ENCODE measurements at regions not wholly inside any gene's neighbourhood (a gene's known extent, or its start where the extent isn't known, plus 50 kb on each side); places are given as distances from the start of the nearest gene placed in this dataset.

DNA sequence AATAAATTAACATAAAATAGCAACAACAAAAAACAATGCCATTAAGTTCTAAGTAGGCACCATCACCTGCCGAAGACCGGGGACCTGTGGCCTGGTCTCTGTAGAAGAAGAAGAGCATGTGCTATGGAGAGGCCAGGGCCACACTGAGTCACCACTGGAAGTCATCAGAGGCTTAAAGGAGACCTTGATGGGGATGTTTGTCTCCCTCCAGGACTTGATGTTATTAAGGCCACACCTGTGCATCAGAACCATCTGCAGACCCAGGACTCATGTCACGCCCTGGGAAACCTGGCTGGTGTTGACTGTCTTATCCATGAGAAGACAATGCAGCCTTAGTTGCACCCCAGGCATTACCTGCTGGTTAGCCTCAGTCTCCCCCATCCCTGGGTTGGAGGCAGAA, 292.3 kb downstream of the AACS start:
- H3K27ac Mint-ChIP-seq = no peak overlapping the region
- intact Hi-C loops (cut with micrococcal nuclease) = no loop called here
- TF ChIP-seq, protein P1, sequence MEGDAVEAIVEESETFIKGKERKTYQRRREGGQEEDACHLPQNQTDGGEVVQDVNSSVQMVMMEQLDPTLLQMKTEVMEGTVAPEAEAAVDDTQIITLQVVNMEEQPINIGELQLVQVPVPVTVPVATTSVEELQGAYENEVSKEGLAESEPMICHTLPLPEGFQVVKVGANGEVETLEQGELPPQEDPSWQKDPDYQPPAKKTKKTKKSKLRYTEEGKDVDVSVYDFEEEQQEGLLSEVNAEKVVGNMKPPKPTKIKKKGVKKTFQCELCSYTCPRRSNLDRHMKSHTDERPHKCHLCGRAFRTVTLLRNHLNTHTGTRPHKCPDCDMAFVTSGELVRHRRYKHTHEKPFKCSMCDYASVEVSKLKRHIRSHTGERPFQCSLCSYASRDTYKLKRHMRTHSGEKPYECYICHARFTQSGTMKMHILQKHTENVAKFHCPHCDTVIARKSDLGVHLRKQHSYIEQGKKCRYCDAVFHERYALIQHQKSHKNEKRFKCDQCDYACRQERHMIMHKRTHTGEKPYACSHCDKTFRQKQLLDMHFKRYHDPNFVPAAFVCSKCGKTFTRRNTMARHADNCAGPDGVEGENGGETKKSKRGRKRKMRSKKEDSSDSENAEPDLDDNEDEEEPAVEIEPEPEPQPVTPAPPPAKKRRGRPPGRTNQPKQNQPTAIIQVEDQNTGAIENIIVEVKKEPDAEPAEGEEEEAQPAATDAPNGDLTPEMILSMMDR (IDR thresholded peaks at IDR 0.05) = no peak
- CTCF ChIA-PET = no interaction called here
- no peaks in the 10 kb centered on the region for H3K27me3 Mint-ChIP-seq
- DNase-seq (no peak), ATAC-seq (ENCODE audit: low read depth) (no peak)
- H3K4me1 Mint-ChIP-seq = no peaks in the 10 kb centered on the region
- no peak overlapping the region for H3K4me3 Mint-ChIP-seq
- POLR2A ChIA-PET = no interaction called here
- no peaks in the 10 kb centered on the region for H3K36me3 Mint-ChIP-seq (ENCODE audit: low read depth)
- H3K9me3 Mint-ChIP-seq = no peaks in the 10 kb centered on the region

DNA sequence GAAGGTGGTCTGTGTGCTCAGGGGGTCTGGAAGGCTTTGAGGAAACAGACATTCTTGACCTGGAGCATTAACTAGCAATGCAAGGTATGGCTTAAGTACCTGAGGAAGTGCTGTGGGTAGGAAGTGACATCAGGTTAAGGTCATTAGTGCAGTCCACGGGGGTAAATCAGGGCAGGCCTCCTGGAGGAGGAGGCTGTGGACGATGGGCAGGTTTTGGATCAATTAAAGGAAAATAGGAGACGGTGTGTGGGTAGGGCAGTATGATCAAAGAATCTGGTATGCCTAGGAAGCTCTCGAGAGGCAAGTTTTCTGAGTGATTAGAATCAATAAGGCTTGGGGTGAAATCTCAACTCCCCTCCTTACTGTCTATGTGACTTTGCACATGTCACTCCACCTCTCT, 295.3 kb downstream of the AACS start:
- no peak overlapping the region for H3K27ac Mint-ChIP-seq
- CTCF ChIA-PET = no interaction called here
- no peaks in the 10 kb centered on the region for H3K9me3 Mint-ChIP-seq
- no peak for ATAC-seq (ENCODE audit: low read depth)
- DNase-seq = no peak
- intact Hi-C loops (cut with micrococcal nuclease) = no loop called here
- H3K4me1 Mint-ChIP-seq = no peaks in the 10 kb centered on the region
- TF ChIP-seq, protein P1 (IDR thresholded peaks at IDR 0.05) = no peak
- POLR2A ChIA-PET = no interaction called here
- H3K4me3 Mint-ChIP-seq = no peak overlapping the region
- H3K27me3 Mint-ChIP-seq = no peaks in the 10 kb centered on the region
- no peaks in the 10 kb centered on the region for H3K36me3 Mint-ChIP-seq (ENCODE audit: low read depth)

DNA sequence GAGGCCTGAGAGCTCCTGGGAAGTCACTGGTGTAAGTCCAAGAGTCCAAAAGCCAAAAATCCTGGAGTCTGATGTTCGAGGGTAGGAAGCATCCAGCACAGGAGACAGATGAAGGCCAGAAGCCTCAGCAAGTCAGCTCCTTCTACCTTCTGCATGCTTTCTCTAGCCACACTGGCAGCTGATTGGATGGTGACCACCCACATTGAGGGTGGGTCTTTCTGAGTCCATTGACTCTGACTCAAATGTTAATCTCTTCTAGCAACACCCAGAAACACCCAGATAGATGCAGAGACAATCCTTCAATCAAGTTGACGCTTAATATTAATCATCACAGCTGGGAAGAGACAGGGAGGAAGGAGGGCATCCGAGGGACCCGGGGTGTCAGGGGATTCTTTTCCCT, 305.8 kb downstream of the AACS start:
- intact Hi-C loops (cut with micrococcal nuclease) = no loop called here
- Mint-ChIP-seq H3K9me3 (peaks cover 4% of the 10 kb centered on the region), H3K27ac (no peak overlapping the region), H3K4me3 (no peak overlapping the region), H3K36me3 (ENCODE audit: low read depth) (no peaks in the 10 kb centered on the region), H3K27me3 (peaks cover 9% of the 10 kb centered on the region), H3K4me1 (no peaks in the 10 kb centered on the region)
- TF ChIP-seq, protein P1 (IDR thresholded peaks at IDR 0.05) = no peak
- CTCF ChIA-PET = no interaction called here
- ATAC-seq (ENCODE audit: low read depth) (no peak), DNase-seq (no peak)
- POLR2A ChIA-PET = no interaction called here

DNA sequence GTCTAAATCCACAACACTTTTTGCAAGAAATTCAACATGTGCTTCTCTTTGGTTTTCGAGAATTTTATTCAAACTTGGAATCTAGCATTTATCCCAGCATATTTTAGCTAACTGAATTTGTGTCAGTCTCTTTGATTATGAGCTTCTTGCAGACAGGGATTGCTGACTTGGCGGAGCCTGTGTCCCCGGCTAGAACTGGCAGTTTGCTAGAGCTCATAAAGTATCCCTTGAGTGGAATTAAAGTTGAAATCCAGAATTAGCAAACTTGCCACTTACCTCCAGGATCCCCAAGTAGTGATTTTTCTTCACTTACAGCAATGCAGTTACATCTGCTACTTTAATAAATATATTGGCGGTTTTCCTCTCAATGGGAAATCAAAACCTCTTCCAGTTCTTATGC, 306.9 kb downstream of the AACS start:
- DNase-seq (no peak), ATAC-seq (ENCODE audit: low read depth) (no peak)
- POLR2A ChIA-PET = no interaction called here
- Mint-ChIP-seq H3K27ac (no peak overlapping the region), H3K9me3 (peaks cover 4% of the 10 kb centered on the region), H3K36me3 (ENCODE audit: low read depth) (no peaks in the 10 kb centered on the region), H3K27me3 (peaks cover 9% of the 10 kb centered on the region), H3K4me3 (no peak overlapping the region), H3K4me1 (no peaks in the 10 kb centered on the region)
- TF ChIP-seq, protein P1 (IDR thresholded peaks at IDR 0.05) = no peak
- intact Hi-C loops (cut with micrococcal nuclease) = no loop called here
- CTCF ChIA-PET = no interaction called here

DNA sequence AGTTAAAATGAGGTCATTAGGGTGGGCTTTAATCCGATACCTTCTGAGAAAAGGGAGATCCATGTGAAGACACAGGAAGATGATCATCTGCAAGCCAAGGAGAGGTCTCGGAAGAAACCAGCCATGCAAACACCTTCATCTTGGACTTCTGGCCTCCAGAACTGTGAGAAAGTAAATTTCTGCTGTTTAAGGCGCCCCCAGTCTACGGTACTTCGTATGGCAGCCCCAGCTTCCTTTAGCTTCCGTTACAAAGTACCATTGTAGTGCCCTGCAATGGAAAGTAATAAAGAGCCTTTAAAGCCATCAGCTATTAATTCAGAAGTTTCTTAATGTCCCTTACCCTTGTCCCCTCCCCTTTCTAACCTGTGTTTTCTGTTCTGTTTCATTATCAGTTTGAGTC, 308.1 kb downstream of the AACS start:
- Mint-ChIP-seq H3K27me3 (peaks cover 14% of the 10 kb centered on the region), H3K9me3 (peaks cover 4% of the 10 kb centered on the region), H3K36me3 (ENCODE audit: low read depth) (no peaks in the 10 kb centered on the region), H3K4me3 (no peak overlapping the region), H3K4me1 (no peaks in the 10 kb centered on the region), H3K27ac (no peak overlapping the region)
- TF ChIP-seq, protein P1 (IDR thresholded peaks at IDR 0.05) = no peak
- ChIA-PET CTCF (no interaction called here), POLR2A (no interaction called here)
- ATAC-seq (ENCODE audit: low read depth) (no peak), DNase-seq (no peak)
- intact Hi-C loops (cut with micrococcal nuclease) = no loop called here

Measured in activated B cell treated with CpG ODN at 0.5 μM for 24 hours (primary cell).